ENCODE measurements at regions not wholly inside any gene's neighbourhood (a gene's known extent, or its start where the extent isn't known, plus 50 kb on each side); places are given as distances from the start of the nearest gene placed in this dataset.

DNA sequence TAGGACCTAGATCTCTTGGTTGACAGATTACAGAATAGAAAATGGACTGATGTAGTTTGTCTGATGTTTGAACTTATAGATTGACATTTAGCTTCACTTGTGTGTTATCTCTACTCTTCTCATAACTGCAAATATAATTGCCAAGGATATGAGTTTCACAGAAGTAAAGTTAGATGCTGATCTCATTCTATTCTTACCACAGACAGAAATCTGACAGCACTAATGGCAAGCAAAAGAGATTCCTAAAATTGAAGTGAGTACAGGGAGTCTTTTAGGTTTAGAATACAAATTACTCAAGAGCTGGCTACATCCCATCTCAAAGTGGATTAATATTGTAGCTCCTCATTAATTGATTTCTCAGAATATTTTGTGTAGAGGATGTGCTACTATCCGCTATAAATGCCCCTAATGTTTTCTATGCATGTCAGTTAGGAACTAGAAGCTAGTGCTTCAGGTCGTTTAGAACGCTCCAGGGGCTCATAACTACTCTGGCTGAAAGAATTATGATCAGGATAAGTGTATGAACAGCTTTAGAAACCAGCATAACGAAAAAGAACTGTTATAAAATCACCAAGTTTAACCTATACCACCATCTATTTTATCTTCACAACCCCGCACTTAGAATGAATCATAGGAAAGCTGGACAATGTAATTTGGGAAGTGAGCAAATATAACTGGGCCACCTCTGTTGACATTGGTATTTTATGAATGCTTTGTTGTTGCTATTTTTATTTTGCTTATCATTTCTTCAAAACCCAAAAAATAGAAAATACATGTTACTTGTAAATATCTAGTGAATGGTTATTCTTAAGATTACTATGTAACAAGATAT lies 378.8 kb upstream of the REG3G start:
- TF ChIP-seq MYC (IDR thresholded peaks at IDR 0.05; ENCODE audit: low read depth, low read length), result no peak
- TF ChIP-seq POLR2A (IDR thresholded peaks at IDR 0.05; ENCODE audit: extremely low read depth, insufficient read length), result no peak
- TF ChIP-seq, protein P1, sequence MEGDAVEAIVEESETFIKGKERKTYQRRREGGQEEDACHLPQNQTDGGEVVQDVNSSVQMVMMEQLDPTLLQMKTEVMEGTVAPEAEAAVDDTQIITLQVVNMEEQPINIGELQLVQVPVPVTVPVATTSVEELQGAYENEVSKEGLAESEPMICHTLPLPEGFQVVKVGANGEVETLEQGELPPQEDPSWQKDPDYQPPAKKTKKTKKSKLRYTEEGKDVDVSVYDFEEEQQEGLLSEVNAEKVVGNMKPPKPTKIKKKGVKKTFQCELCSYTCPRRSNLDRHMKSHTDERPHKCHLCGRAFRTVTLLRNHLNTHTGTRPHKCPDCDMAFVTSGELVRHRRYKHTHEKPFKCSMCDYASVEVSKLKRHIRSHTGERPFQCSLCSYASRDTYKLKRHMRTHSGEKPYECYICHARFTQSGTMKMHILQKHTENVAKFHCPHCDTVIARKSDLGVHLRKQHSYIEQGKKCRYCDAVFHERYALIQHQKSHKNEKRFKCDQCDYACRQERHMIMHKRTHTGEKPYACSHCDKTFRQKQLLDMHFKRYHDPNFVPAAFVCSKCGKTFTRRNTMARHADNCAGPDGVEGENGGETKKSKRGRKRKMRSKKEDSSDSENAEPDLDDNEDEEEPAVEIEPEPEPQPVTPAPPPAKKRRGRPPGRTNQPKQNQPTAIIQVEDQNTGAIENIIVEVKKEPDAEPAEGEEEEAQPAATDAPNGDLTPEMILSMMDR (IDR thresholded peaks at IDR 0.05; ENCODE audit: low read depth, low read length), result no peak

Data from NB4 (cell line).